CD1c-positive myeloid dendritic cell (primary cell): ENCODE measurements at regions not wholly inside any gene's neighbourhood (a gene's known extent, or its start where the extent isn't known, plus 50 kb on each side); places are given as distances from the start of the nearest gene placed in this dataset.

ENCODE experiments used
- DNase-seq: peaks from one replicate; pipeline ENCODE4 v3.0.0-alpha.2; 2016; ENCODE audit errors: extremely low spot score

- no peak for DNase-seq
Measured at GRCh38 chr5:92930057-92930456, 651.0 kb downstream of the NR2F1-AS1 start.

GRCh38 chr5:92927291-92927778 is 653.7 kb downstream of the NR2F1-AS1 start:
- no peak for DNase-seq

- no peak for DNase-seq
Measured at GRCh38 chr5:92923885-92924284, 657.1 kb downstream of the NR2F1-AS1 start.

GRCh38 chr5:92922231-92922967 is 658.6 kb downstream of the NR2F1-AS1 start:
- DNase-seq, result no peak

GRCh38 chr5:92917044-92917443 is 664.0 kb downstream of the NR2F1-AS1 start:
- no peak for DNase-seq

GRCh38 chr5:92916036-92916435 is 665.0 kb downstream of the NR2F1-AS1 start:
- DNase-seq, result no peak

- no peak for DNase-seq
Measured at GRCh38 chr5:92912283-92912682, 668.7 kb downstream of the NR2F1-AS1 start.

- no peak for DNase-seq
Measured at GRCh38 chr5:92911851-92912250, 669.2 kb downstream of the NR2F1-AS1 start.

- no peak for DNase-seq
Measured at GRCh38 chr5:92911293-92911692, 669.7 kb downstream of the NR2F1-AS1 start.

- no peak for DNase-seq
Measured at GRCh38 chr5:92909602-92909962, 671.4 kb downstream of the NR2F1-AS1 start.

- no peak for DNase-seq
Measured at GRCh38 chr5:92908952-92909601, 671.9 kb downstream of the NR2F1-AS1 start.

GRCh38 chr5:92907938-92908606 is 672.9 kb downstream of the NR2F1-AS1 start:
- no peak for DNase-seq

- no peak for DNase-seq
Measured at GRCh38 chr5:92906798-92907376, 674.1 kb downstream of the NR2F1-AS1 start.

- DNase-seq, result no peak
Measured at GRCh38 chr5:92904021-92904420, 677.0 kb downstream of the NR2F1-AS1 start.

GRCh38 chr5:92899611-92900010 is 681.4 kb downstream of the NR2F1-AS1 start:
- DNase-seq, result no peak

- DNase-seq, result no peak
Measured at GRCh38 chr5:92896722-92897121, 684.3 kb downstream of the NR2F1-AS1 start.

GRCh38 chr5:92890841-92891244 is 690.2 kb downstream of the NR2F1-AS1 start:
- DNase-seq, result no peak

GRCh38 chr5:92889140-92889539 is 691.9 kb downstream of the NR2F1-AS1 start:
- DNase-seq, result no peak

- no peak for DNase-seq
Measured at GRCh38 chr5:92887254-92887653, 693.8 kb downstream of the NR2F1-AS1 start.

GRCh38 chr5:92886751-92887150 is 694.3 kb downstream of the NR2F1-AS1 start:
- DNase-seq, result no peak

GRCh38 chr5:92885950-92886349 is 695.1 kb downstream of the NR2F1-AS1 start:
- DNase-seq, result no peak

- DNase-seq, result no peak
Measured at GRCh38 chr5:92884469-92884868, 696.5 kb downstream of the NR2F1-AS1 start.
